OCI-LY7 (cell line): ENCODE measurements at regions not wholly inside any gene's neighbourhood (a gene's known extent, or its start where the extent isn't known, plus 50 kb on each side); places are given as distances from the start of the nearest gene placed in this dataset.

ENCODE experiments used
- EZH2phosphoT487 ChIP-seq: fragments of 200-600 bp; sonication (generic); IDR thresholded peaks from 2 replicates; pipeline ENCODE4 v1.6.1; 2018; ENCODE audit warnings: low read depth, borderline replicate concordance, mild to moderate bottlenecking, mixed run types, antibody characterized with exemption, low read length, moderate library complexity, mixed read lengths
- TF ChIP-seq, protein P1 (sequence below): fragments of 200-600 bp; sonication (generic); conservative IDR thresholded peaks from 2 replicates; pipeline ENCODE4 v1.5.1; 2014; ENCODE audit warnings: mild to moderate bottlenecking, antibody characterized with exemption, low read length, moderate library complexity, mixed read lengths

GRCh38 chr9:86782831-86783230 lies 164.5 kb downstream of the GAS1 start:
- TF ChIP-seq, protein P1, sequence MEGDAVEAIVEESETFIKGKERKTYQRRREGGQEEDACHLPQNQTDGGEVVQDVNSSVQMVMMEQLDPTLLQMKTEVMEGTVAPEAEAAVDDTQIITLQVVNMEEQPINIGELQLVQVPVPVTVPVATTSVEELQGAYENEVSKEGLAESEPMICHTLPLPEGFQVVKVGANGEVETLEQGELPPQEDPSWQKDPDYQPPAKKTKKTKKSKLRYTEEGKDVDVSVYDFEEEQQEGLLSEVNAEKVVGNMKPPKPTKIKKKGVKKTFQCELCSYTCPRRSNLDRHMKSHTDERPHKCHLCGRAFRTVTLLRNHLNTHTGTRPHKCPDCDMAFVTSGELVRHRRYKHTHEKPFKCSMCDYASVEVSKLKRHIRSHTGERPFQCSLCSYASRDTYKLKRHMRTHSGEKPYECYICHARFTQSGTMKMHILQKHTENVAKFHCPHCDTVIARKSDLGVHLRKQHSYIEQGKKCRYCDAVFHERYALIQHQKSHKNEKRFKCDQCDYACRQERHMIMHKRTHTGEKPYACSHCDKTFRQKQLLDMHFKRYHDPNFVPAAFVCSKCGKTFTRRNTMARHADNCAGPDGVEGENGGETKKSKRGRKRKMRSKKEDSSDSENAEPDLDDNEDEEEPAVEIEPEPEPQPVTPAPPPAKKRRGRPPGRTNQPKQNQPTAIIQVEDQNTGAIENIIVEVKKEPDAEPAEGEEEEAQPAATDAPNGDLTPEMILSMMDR: no peak
- TF ChIP-seq EZH2phosphoT487: no peak
